ENCODE measurements at regions not wholly inside any gene's neighbourhood (a gene's known extent, or its start where the extent isn't known, plus 50 kb on each side); places are given as distances from the start of the nearest gene placed in this dataset.

DNA sequence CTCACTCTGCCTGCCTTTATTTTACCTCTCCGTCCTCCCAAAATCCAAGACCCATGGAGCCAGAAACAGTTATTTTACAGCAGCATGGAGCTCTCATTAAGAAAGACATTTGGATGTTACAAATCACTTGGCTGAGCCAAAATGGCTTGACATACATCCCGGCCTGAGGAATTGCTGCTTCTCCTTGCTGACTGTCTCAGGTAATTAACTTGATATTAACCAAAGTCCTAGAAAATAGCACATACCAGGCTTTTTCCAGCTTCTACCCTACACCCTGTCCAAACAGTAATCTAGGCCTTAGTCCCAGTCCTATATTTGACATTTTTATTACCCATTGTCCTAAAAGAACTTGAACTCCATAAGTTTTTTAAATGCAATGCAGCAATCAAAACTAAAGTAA, 205.0 kb downstream of the TMX3 start:
- TF ChIP-seq POLR2A (IDR thresholded peaks at IDR 0.05) = no peak
- TF ChIP-seq, protein P1, sequence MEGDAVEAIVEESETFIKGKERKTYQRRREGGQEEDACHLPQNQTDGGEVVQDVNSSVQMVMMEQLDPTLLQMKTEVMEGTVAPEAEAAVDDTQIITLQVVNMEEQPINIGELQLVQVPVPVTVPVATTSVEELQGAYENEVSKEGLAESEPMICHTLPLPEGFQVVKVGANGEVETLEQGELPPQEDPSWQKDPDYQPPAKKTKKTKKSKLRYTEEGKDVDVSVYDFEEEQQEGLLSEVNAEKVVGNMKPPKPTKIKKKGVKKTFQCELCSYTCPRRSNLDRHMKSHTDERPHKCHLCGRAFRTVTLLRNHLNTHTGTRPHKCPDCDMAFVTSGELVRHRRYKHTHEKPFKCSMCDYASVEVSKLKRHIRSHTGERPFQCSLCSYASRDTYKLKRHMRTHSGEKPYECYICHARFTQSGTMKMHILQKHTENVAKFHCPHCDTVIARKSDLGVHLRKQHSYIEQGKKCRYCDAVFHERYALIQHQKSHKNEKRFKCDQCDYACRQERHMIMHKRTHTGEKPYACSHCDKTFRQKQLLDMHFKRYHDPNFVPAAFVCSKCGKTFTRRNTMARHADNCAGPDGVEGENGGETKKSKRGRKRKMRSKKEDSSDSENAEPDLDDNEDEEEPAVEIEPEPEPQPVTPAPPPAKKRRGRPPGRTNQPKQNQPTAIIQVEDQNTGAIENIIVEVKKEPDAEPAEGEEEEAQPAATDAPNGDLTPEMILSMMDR (IDR thresholded peaks at IDR 0.05) = no peak
